GM18508 (cell line): ENCODE measurements at regions not wholly inside any gene's neighbourhood (a gene's known extent, or its start where the extent isn't known, plus 50 kb on each side); places are given as distances from the start of the nearest gene placed in this dataset.
"Not testable (repeated sequence)": the region's sequence is repeated elsewhere in the genome, so short reads cannot be mapped to it uniquely, and the experiment has no call there.

Source experiments
- ATAC-seq: cut with Tn5 transposase; IDR thresholded peaks from one replicate; pipeline ENCODE4 v1.9.1; 2021; ENCODE audit warnings: moderate number of reproducible peaks; ENCODE audit not compliant: insufficient read depth, unreplicated experiment

DNA sequence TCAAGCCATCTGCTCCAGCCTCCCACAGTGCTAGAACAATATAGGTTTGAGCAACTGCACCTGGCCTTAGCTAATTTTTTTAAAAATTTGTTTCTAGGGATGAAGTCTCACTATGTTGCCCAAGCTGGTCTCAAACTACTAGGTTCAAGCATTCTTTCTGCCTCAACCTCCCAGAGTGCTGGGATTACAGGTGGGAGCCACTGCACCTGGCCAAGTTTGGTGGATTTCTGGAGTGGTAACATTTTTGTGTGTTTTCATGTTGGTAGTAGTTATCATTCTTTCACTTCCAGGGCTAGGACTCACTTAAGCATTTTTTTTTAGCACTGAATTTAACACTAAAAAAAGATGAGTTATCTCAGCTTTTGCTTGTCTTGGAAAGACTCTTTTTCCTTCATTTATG is 328.0 kb upstream of the RGS6 start:
- ATAC-seq: no peak

DNA sequence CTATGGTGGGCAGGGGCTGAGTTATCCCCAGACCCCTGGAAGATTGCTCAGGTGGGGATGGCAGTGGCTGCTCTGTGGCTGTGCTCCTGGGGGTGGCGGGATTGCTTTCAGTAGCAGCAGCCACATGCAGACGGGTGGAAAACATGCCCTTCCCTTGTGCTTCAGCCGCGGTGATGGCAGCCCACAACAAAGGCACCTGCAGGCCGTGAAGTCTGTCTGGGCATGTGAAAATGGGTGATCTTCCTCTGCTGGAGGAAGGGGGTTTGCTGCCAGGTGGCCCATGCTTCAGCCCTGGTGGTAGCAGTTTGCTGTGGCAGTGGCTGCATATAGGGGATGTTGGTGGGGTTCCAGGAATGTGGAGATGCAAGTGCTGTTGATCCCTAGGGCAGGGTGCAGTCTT is 326.2 kb upstream of the RGS6 start:
- ATAC-seq: no peak

DNA sequence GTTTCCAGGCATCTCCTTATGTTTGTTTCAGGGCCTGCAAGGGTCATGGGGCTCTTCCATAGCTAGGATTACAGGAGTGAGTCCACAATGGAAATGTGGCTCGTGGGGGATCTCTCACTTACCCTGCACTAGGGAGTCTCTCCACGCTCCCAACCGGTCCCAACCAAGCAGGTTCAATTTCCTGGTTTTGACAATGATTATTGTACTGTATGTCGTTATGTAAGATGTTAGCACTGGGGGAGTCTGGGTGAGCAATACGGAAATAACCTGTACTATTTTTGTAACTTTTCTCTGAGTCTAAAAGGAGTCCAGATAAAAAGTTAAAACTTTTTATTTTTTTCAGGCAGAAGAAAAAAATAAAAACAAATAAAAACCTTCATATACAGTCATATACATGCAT is 325.7 kb upstream of the RGS6 start:
- ATAC-seq: no peak

DNA sequence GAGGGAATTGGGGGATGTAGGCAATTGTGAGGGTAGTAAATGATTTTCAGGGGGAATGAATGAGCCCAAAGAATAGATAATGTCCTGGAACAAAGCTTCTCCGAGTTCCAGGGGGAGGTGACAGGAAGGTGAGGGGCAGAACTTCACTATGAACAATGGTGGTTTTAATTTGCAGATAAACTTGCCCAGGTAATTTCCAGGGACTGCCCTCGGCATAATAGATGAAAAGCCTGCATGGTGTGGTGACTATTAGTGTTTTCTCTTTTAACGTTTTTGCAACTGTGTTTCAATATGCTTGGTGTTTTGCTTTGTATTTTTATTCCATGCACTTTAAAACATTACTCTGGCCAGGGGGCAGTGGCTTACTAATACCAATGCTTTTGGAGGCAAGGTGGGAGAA is 325.2 kb upstream of the RGS6 start:
- no peak for ATAC-seq

DNA sequence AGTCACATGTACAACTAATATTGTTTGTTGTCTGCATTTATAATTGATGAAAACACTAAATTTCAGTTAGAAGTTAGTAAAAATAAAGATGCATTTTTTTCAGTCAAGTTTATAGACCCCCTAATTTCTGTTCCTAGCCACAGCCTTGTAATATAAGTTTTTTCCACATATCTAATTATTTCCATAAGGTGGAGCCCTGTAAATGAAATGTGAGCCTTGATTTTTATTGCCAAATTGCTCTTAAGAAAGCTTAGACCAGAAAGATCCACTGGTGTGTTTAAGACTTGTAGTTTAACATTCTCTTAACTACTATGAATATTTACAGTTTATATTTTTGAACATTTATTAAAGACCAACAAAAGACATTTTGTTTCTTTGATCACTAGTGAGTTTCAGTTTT is 322.1 kb upstream of the RGS6 start:
- ATAC-seq: no peak

DNA sequence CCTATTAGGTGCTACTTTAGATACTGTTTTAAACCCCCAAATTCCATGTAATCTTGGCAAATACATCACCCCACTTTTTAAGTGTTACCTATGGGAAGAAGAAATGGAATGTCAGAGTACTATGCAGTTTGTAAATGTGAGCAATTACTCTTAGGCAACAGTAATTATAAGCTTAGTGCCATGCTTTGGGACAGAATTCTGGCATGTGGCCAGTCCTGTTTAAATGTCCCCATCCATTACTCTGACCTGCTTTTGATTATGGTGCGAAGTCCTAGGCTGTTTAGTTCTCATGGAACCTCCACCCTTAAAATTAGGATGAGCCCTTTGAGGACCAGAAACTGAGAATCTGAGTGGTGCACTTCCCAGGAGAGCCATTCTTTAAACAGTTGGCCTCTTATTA is 321.4 kb upstream of the RGS6 start:
- no peak for ATAC-seq

DNA sequence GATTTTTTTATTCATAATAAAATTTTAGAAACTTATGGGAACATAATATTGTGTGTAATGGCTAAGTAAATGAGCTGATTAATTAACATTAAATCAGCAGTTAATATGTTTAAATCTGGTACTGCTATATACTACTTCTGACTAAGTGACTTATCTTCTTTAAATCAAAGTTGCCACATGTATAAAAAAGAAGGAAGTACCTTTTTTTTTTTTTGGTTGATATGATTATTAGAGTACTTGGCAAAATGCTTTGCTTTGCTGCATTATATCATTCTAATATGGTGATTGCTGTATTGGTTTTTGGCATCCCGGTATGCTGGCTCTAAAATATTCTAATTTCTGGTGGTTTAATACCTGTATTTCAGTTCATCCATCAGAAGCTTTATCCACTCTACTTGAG is 319.1 kb upstream of the RGS6 start:
- ATAC-seq: no peak

DNA sequence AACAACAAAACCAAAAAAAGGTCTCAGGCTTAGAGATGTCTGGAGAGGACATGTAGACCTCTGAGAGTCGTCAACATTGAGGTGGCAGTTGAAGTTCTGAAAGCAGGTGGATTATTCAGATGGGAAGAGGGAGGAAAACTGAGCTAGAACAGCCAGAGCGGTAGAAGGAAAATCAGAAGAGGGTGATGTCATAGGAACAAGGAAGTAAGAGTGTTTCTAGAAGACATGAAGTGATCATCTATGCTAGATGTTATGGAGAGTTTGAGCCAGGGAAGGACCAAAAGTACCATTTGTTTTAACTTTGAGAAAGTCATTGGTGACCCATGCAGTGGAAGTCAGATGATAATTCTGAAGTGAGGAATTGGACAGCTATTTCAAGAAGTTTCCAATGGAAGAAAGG is 316.2 kb upstream of the RGS6 start:
- ATAC-seq: no peak

DNA sequence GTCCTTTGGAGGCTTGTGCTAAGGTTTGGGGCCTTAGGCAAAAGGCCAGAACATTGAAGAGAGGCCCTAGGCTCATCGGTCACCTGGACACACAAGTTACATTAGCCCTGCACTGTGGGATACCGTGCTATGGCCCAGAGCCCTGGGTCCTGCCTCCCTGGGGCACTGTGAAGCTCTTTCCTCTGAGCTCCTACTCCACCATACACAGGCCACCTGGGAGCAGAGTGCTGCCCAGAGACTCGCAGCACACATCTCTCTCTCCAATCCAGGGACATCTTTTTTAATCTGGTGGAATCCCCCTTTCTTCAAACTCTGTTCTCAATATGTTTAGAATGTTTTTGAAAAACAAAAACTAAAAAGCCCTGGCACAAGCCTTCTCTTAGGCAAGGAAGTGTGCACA is 314.2 kb upstream of the RGS6 start:
- ATAC-seq: no peak

DNA sequence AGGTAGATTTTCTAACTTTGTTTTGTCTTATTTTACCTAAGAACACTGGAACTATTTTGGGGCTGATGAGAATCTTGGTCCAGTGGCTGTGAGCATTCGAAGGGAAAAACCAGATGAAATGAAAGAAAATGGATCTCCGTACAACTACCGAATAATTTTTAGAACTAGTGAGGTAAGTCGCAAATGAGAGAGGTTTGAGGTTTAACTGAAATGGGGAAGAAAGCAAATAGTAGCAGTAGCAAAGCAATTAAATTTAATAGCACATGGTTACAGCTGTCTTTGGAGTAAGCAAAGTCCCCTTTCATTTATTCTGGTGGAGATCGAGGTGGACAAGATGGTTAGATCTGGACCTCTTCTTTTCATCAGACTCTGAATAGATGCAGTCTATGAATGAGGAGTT is 313.5 kb upstream of the RGS6 start:
- no peak for ATAC-seq

DNA sequence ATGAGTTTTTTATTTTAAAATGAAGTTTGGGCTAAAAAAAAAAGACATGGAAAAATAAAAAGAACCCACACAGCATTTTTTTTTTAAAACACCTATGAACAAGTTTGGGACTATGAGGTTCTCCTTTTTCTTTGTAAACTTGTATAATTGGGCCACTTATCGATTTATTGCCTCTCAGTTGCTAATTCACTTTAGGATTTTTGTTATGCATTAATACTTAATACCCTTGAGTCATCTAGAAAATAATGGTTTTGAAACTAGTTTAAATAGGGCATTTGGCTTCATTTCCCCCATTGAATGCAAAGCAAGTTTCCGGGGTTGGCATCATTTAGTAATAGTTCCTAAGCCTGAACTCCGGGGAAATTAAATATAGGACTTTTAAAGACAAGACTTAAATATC is 312.8 kb upstream of the RGS6 start:
- ATAC-seq: no peak

DNA sequence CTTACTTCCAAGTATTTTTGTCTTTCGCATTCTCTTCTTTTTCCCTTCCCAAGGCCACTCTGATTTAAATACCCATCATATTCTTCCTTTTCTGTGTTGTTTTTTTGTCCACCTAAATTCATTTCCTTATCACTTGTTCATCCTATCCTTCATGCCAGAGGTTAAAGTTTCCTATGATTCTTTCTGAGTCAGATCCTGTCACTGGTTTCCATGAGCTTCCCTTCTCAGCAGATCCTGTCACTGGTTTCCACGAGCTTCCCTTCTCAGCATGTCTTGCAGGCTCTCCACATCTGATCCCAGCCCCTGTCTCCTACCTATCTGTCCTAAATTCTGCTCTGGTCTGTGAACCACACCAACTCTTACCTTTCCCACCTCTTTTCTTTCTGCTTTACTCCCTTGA is 311.8 kb upstream of the RGS6 start:
- no peak for ATAC-seq

DNA sequence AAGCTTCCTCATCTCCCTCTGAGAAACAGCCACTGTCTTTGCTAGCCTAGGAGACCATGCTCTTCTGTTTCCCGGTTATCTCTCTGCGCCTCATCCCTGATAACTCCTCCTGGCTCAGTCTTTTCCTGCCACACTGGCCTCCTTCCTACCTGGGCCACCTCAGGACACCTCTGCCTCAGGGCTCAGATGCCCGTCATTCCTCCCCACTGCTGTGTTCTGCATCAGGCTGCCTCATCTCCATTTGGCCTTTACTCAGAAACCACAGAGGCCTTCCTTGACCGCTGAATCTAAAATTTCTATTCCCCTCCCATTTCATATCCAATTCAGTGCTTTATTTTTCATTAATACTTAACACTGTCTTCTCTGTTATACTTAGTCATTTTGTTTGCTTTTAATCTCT is 311.0 kb upstream of the RGS6 start:
- ATAC-seq: no peak

DNA sequence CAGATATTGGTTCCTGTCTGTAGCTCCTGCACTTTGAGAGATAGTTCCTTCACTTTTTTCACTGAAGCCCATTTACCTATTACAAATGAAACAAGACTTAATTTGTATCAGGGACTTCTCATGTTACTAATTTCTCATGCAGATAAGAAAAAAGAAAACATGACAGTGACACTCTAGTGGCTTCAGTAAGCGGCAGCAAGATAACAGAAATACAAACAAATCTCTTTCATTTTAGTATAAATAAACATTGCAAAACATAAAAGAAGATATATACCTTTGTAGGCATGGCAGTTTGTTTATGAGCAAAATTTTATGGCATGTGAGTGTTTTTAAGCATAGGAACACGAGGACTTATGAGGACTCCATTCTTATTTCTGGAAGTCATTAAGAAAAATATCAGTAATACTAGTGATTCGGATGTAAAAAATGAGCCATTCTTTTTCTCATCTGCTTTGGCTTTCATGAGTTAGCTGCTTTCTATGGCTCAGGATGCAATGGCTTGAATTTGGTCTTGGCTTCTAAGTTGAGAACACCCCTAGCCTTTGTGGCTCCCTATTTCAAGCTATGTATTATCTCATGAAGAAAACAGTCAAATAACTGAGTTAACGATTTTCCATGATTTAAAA is 310.1 kb upstream of the RGS6 start:
- ATAC-seq: no peak

DNA sequence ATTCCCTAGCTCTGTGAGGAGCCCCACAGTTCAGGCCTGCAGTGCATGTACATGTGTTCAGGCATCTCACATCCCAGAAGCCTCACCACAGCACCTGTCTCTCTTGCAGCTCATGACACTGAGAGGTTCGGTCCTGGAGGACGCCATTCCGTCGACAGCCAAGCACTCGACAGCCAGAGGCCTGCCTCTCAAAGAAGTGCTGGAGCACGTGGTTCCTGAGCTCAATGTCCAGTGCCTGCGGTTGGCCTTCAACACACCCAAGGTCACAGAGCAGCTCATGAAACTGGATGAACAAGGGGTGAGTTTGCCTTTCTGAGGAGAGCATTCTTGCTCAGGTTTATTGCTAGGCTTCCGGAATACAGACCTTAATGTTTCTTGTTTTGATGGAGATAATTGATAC is 308.3 kb upstream of the RGS6 start:
- ATAC-seq: no peak

DNA sequence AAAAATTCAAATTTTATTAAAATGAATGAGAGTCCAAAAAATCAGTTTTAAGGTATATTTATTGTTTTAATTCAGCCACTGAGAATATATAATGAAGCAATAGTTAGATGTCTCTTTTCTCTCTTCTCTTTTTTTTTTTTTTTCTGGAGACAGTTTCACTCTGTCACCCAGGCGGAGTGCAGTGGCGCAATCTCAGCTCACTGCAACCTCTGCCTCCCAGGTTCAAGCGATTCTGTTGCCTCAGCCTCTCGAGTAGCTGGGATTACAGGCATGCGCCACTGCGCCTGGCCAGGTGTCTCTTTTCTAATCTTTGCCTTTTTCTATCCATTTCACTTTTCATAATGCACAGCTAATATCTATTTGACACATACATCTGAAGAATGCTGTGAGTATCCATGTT is 307.1 kb upstream of the RGS6 start:
- ATAC-seq: no peak

DNA sequence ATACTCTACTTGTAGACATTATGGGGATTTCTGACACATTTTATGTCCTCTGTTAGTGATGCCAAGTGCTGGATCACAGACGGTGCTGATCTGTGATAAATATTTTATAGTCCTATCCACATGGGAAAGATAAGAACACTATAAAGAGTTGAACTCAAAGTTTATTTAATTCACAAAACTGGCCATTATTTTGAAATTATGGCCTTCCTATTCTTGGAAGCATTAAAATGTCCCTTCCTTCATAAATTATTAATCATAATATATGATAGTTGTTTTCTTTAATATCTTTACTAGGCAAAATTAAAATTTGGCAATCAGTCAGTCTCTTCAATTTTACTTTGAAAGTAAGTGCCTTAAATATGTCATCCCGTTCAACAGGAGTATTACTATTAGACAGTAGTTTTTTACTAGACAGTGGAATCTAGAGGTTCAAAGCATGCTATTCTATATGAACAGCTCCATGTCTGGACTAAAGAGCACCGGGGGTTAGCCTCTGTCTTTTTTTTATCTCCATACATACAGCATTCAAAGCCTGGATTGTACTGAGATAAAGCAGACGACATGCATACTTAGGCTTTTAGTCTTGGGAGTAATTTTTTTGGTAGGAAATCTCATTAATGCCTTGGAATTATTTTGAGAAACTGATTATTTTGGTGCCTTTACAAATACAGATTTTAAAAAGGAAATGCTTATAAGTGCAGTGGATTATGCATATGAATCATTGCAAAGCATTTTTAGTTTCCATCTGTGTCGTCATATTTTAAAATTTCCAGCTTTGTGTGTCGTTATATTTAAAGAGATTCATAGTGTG is 306.1 kb upstream of the RGS6 start:
- ATAC-seq: no peak

DNA sequence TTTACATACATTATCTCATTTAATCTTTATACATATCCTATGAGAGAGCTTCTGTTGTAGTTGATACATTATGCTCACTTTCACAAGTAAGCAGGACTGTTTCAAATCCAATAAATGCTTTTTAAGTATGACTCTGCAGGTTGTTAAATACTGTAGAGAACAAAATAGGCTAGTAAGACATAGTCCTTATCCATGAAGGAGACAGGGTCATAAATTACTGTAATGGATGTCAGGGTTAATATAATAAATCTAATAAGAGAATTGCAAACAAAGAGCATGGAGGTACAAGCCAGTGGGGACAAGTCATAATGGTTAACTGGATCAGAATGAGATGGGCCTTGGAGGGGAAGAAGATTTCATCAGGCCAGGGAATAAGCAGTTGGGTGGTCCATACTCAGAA is 303.8 kb upstream of the RGS6 start:
- no peak for ATAC-seq

DNA sequence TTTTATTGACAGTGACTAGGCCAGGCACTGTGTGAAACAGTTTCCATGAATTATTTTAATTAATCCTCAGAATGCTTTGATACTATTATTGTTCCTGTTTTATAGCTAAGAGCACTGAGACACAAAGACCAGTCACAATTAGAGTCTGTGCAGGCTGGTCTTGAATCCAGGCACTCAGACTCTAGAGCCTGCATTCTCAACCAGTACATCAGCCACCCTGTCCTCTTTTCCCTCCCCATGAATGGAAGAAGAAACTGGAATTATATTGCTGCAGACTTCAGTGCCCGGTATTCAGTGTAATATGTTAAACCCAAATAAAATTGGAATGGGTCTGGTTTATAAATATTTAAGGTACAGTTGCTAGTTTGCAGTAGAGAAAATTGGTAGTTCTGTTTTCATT is 303.0 kb upstream of the RGS6 start:
- ATAC-seq: no peak

DNA sequence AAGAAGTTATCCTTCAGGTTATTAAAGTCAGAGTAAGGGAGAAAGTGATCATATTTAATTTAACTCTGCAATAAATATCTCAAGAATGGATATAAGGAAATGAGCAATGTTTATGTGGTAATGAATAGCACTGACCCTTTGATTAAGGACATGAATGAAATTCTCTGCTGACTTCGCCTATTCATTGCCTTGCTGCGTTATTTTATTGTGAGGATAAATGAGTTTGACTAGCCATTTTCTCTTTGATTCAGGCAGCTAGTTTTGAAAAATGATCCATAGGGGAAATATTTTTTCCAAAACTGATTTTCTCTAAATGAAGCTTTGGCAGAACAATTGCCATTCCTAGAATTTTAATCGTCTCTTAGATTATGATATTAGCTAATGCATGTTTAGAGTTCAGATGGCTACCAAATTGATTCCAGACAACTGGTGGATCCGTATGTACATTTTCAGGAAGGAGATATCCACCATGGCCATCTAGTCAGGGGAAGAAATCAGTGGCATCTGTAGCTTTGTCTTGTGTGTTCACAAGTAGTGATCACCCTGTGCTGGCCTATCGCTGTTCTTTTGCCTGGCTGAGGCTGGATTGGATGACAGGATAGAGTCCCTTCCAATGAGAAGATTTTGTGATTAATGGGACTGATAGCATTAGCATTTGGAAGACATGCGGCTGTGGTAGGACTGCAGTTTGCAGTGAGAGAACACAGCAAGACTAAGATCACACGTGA is 302.3 kb upstream of the RGS6 start:
- no peak for ATAC-seq

DNA sequence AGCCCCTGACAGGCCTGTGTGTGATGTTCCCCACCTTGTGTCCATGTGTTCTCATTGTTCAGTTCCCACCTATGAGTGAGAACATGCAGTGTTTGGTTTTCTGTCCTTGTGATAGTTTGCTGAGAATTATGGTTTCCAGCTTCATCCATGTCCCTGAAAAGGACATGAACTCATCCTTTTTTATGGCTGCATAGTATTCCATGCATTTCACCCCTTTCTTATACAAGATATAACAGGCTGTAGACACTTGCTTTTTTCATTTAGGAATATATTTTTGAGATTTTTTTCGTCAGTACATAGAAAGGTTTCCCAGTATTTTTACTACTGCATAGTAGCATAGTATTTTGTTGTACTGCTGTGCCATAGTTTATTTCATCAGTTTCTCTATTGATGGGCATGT is 301.2 kb upstream of the RGS6 start:
- ATAC-seq: not testable (repeated sequence)
